Osteocyte (in vitro differentiated cells): ENCODE measurements at regions not wholly inside any gene's neighbourhood (a gene's known extent, or its start where the extent isn't known, plus 50 kb on each side); places are given as distances from the start of the nearest gene placed in this dataset.

ENCODE experiments used
- DNase-seq: peaks from one replicate; pipeline ENCODE4 v3.0.0; 2021; ENCODE audit warnings: mixed read lengths; ENCODE audit not compliant: unreplicated experiment; ENCODE audit errors: extremely low spot score
- H3K27ac Mint-ChIP-seq: one replicate; pipeline ENCODE4 v1.8.0; 2021; ENCODE audit warnings: mild to moderate bottlenecking, mixed read lengths; ENCODE audit not compliant: unreplicated experiment
- H3K27me3 Mint-ChIP-seq: one replicate; pipeline ENCODE4 v1.8.0; 2021; ENCODE audit warnings: mixed read lengths; ENCODE audit not compliant: unreplicated experiment
- H3K36me3 Mint-ChIP-seq: one replicate; pipeline ENCODE4 v1.8.0; 2021; ENCODE audit warnings: mixed read lengths; ENCODE audit not compliant: unreplicated experiment
- H3K4me1 Mint-ChIP-seq: one replicate; pipeline ENCODE4 v1.8.0; 2021; ENCODE audit warnings: mixed read lengths; ENCODE audit not compliant: unreplicated experiment
- H3K4me3 Mint-ChIP-seq: one replicate; pipeline ENCODE4 v1.8.0; 2021; ENCODE audit warnings: mild to moderate bottlenecking, moderate library complexity, mixed read lengths; ENCODE audit not compliant: unreplicated experiment
- H3K9me3 Mint-ChIP-seq: one replicate; pipeline ENCODE4 v1.8.0; 2021; ENCODE audit warnings: mixed read lengths; ENCODE audit not compliant: unreplicated experiment
- CTCF ChIP-seq: fragments of 200-600 bp; sonication (generic); IDR thresholded peaks from 2 replicates; pipeline ENCODE4 v1.5.0; 2021; ENCODE audit warnings: antibody characterized with exemption, mild to moderate bottlenecking, moderate library complexity

GRCh38 chr5:124587280-124587679 is 159.2 kb downstream of the ZNF608 start:
- DNase-seq: no peak
- no peak for TF ChIP-seq CTCF
- Mint-ChIP-seq H3K9me3 (no peaks in the 10 kb centered on the region), H3K27me3 (no peaks in the 10 kb centered on the region), H3K36me3 (peaks cover 3% of the 10 kb centered on the region), H3K4me3 (no peak overlapping the region), H3K27ac (no peak overlapping the region), H3K4me1 (peaks cover 18% of the 10 kb centered on the region)

DNA sequence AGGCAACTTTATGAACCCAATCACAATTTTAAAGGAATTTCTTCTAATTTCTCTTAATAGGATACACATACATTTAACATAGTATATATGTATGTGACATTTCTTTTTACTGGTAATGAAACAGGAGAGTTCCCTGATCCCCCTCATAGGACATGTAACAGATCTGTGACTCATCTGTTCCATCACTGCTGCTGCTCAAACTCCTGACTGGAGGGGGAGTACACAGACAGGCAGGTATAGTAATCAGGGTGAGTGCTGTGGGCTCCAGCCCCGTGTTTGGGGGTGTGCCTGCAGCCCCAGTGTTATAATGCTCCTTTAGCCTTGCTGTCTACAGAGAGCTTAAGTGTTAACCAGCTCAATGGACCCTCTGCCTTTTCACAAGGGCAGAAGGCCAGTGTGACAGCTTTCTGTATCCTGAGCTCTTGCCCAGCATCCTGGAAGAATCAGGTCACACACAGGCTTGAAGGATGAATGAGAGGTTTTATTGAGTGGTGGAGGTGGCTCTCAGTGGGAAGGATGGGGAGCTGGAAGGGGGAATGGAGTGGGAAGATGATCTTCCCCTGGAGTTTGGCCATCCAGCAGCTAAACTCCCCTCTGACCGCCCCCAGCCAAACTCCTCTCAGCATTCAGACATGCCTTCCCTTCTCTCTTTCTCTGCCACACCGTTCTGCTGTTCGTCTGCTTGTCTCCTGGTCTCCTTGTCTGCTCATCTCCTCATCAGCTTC is 161.3 kb downstream of the ZNF608 start:
- Mint-ChIP-seq H3K9me3 (no peaks in the 10 kb centered on the region), H3K36me3 (peaks cover 3% of the 10 kb centered on the region), H3K27me3 (no peaks in the 10 kb centered on the region), H3K27ac (no peak overlapping the region), H3K4me1 (peaks cover 29% of the 10 kb centered on the region), H3K4me3 (no peak overlapping the region)
- TF ChIP-seq CTCF: no peak
- DNase-seq: no peak

DNA sequence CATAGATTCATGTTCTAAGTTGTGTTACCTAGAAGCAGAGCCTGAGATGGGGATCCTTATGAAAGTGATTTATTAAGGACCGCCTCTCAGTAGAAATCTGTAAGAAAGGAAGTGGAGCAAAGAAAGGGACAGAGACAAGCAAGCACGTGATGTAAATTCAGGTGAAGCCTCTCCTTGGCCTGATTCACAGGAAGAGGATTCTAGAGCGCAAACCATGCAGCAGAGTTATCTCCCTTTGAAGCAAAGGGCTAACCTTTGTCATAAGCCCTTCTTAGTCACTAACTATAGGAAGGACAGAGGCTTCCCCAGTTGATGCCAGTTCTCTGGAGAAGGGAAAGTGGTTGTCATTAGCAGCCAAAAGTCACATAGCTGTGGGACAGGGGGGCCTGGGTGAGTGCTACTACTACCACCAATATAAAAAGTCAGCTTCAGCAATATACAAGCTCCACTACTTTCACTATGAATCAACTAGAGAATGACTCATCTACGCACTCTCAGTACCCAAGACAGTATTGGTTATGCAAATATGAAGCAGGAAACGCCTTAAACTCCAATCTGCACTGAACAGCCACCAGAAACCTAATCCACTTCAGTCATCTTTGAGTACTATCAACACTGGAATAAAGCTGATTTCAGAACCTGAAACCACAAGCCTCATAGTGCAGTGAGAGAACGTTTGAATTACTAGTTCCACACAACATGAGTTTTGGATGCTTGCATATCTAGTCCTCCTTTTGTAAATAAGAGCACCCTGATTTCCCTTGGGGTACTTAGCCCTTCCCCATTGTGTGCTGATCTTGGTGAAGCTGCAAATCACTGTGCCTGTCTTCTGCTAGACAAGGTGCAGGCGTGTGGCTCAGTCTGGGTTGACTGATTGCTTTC is 162.7 kb downstream of the ZNF608 start:
- no peak for TF ChIP-seq CTCF
- Mint-ChIP-seq H3K9me3 (no peaks in the 10 kb centered on the region), H3K4me3 (no peak overlapping the region), H3K27ac (no peak overlapping the region), H3K4me1 (peaks cover 29% of the 10 kb centered on the region), H3K36me3 (peaks cover 3% of the 10 kb centered on the region), H3K27me3 (no peaks in the 10 kb centered on the region)
- DNase-seq: no peak

- peaks cover 3% of the 10 kb centered on the region for H3K36me3 Mint-ChIP-seq
- H3K4me1 Mint-ChIP-seq: peaks cover 29% of the 10 kb centered on the region
- no peak for TF ChIP-seq CTCF
- H3K9me3 Mint-ChIP-seq: no peaks in the 10 kb centered on the region
- DNase-seq: no peak
- H3K27me3 Mint-ChIP-seq: no peaks in the 10 kb centered on the region
- no peak overlapping the region for H3K27ac Mint-ChIP-seq
- no peak overlapping the region for H3K4me3 Mint-ChIP-seq
Measured at GRCh38 chr5:124582561-124582840, 163.9 kb downstream of the ZNF608 start.
